Erythroblast (primary cell): ENCODE measurements at regions not wholly inside any gene's neighbourhood (a gene's known extent, or its start where the extent isn't known, plus 50 kb on each side); places are given as distances from the start of the nearest gene placed in this dataset.

Experiments
- GATA1 ChIP-seq: IDR thresholded peaks from 2 replicates; pipeline ENCODE4 v1.6.1; 2011; ENCODE audit warnings: low read depth, mild to moderate bottlenecking, control low read depth, low read length, moderate library complexity
- POLR2A ChIP-seq: IDR thresholded peaks from 2 replicates; pipeline ENCODE4 v1.6.1; 2011; ENCODE audit warnings: mild to moderate bottlenecking, low read length

DNA sequence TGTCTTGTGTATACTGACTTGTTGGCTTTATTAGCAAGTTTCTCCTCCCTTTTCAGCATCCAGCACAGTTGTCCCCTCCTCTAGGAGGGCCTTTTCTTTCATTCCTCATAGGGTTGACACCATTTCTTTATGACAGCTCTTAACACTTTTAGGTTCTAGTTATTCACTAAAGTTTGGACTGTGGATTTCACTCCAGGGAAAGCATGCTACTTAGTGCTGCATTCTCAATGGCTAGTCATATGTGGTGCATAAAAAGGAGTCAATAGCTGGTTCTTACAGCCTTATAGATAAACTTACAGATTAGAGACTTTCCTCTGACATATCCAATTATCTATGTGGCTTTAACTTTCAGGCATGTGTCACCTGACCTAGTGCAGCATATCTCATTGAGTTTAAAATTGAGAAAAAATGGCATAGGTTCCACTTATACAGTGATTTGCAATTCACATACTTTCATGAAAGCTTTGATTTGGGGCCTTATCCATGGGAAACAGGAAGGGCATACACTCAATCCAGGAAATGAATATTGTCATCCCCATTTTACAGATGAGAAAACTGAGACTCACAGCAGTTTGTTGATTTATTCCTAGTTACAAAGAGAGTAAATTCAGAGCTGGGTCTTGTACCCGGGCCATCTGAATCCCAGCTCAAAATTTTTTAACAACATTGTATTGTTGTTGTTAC lies 289.7 kb downstream of the LPIN1 start:
- TF ChIP-seq GATA1 (no peak), POLR2A (no peak)
